Epithelial cell of esophagus (primary cell): ENCODE measurements at regions not wholly inside any gene's neighbourhood (a gene's known extent, or its start where the extent isn't known, plus 50 kb on each side); places are given as distances from the start of the nearest gene placed in this dataset.

Experiments
- DNase-seq: peaks from one replicate; pipeline ENCODE4 v3.0.0; 2010; ENCODE audit warnings: low read depth
- H3K4me3 ChIP-seq: 2 replicates; pipeline ENCODE4 v1.5.1; 2011; ENCODE audit warnings: mild to moderate bottlenecking, low read length, control low read depth
- CTCF ChIP-seq: IDR thresholded peaks from 2 replicates; pipeline ENCODE4 v1.5.1; 2011; ENCODE audit warnings: low read depth, mild to moderate bottlenecking, low read length, control low read depth, inconsistent platforms; ENCODE audit not compliant: insufficient read depth; ENCODE audit errors: missing control alignments

- TF ChIP-seq CTCF, result no peak
- no peak overlapping the region for H3K4me3 ChIP-seq
- no peak for DNase-seq
Observed at GRCh38 chr16:20216591-20217217, 110.6 kb downstream of the GP2 start.

- TF ChIP-seq CTCF, result no peak
- no peak for DNase-seq
- H3K4me3 ChIP-seq, result no peak overlapping the region
Observed at GRCh38 chr16:20214401-20214800, 112.9 kb downstream of the GP2 start.

GRCh38 chr16:20203272-20203671 is 124.0 kb downstream of the GP2 start:
- no peak overlapping the region for H3K4me3 ChIP-seq
- no peak for TF ChIP-seq CTCF
- no peak for DNase-seq

- no peak for DNase-seq
- no peak overlapping the region for H3K4me3 ChIP-seq
- no peak for TF ChIP-seq CTCF
Observed at GRCh38 chr16:20202747-20203146, 124.6 kb downstream of the GP2 start.

GRCh38 chr16:20192801-20193200 is 119.1 kb upstream of the GPR139 start:
- TF ChIP-seq CTCF, result no peak
- no peak for DNase-seq
- H3K4me3 ChIP-seq, result no peak overlapping the region

GRCh38 chr16:20191566-20191965 is 117.9 kb upstream of the GPR139 start:
- no peak for DNase-seq
- no peak for TF ChIP-seq CTCF
- H3K4me3 ChIP-seq, result no peak overlapping the region

GRCh38 chr16:20181949-20182348 is 108.3 kb upstream of the GPR139 start:
- no peak for DNase-seq
- H3K4me3 ChIP-seq, result no peak overlapping the region
- TF ChIP-seq CTCF, result no peak
